Endothelial cell of umbilical vein (primary cell): ENCODE measurements at regions not wholly inside any gene's neighbourhood (a gene's known extent, or its start where the extent isn't known, plus 50 kb on each side); places are given as distances from the start of the nearest gene placed in this dataset.

ENCODE experiments used
- BruUV-seq: library from RNA; stranded (reverse); fragments of 400-500 nt; replicated peaks from 2 replicates; lab custom pipeline; 2021; lab: Mats Ljungman, UMichigan
- CTCF ChIA-PET: fragments of 300-600, 350-600 bp; sonication (Branson Sonifier 250); formaldehyde crosslinking; loops from one replicate; lab custom pipeline; 2021; ENCODE audit warnings: antibody characterized with exemption, inconsistent platforms; lab: Charles Lee
- POLR2A ChIA-PET: fragments of 300-600, 350-600 bp; sonication (Branson Sonifier 250); formaldehyde crosslinking; loops from one replicate; lab custom pipeline; 2021; ENCODE audit warnings: antibody characterized with exemption, inconsistent platforms; lab: Charles Lee
- DNase-seq: peaks from one replicate; pipeline ENCODE4 v3.0.0-alpha.2; 2011; ENCODE audit warnings: low read depth, low spot score
- FAIRE-seq: peaks from 2 replicates; lab custom pipeline; 2011; peaks lifted over from hg19 to GRCh38; lab: Jason Lieb, UNC
- H2AFZ ChIP-seq: 2 replicates; pipeline ENCODE4 v1.6.0; 2012; ENCODE audit warnings: low read depth, low read length, control low read depth, inconsistent platforms
- H3K27ac ChIP-seq: 2 replicates; pipeline ENCODE4 v1.5.1; 2011; ENCODE audit warnings: low read depth, mild to moderate bottlenecking, control low read depth, low read length, moderate library complexity; ENCODE audit not compliant: insufficient read depth
- H3K27me3 ChIP-seq, 2 experiments: 2 replicates each; pipeline versions ENCODE4 v1.6.0 to v1.6.1; 2011; ENCODE audit warnings: low read length in 2 of 2, mixed read lengths in 1 of 2; ENCODE audit not compliant: control insufficient read depth in 2 of 2, insufficient read depth in 2 of 2
- H3K36me3 ChIP-seq, 2 experiments: 2 replicates in 1 of 2; 3 replicates in 1 of 2; pipeline ENCODE4 v1.5.1; 2011; ENCODE audit warnings: low read length in 2 of 2, mild to moderate bottlenecking in 1 of 2, moderate library complexity in 1 of 2; ENCODE audit not compliant: control insufficient read depth in 2 of 2, insufficient read depth in 2 of 2; ENCODE audit errors: extremely low read depth in 1 of 2
- H3K4me1 ChIP-seq: 3 replicates; pipeline ENCODE4 v1.5.1; 2011; ENCODE audit warnings: mild to moderate bottlenecking, low read length; ENCODE audit not compliant: control insufficient read depth, insufficient read depth; ENCODE audit errors: extremely low read depth
- H3K4me2 ChIP-seq: 2 replicates; pipeline ENCODE4 v1.6.1; 2011; ENCODE audit warnings: low read length, control low read depth, mixed read lengths; ENCODE audit not compliant: insufficient read depth
- H3K4me3 ChIP-seq, 3 experiments: fragments of 200-600 bp in 1 of 3; sonication (generic), shearing (Covaris generic) in 1 of 3; replicated peaks in 1 of 3; 2 replicates each; pipeline ENCODE4 v1.5.1; 2011 to 2016; ENCODE audit warnings: control low read depth in 3 of 3, low read length in 3 of 3, mild to moderate bottlenecking in 2 of 3, inconsistent platforms in 1 of 3, low read depth in 1 of 3, moderate library complexity in 1 of 3; ENCODE audit not compliant: insufficient read depth in 1 of 3
- H3K79me2 ChIP-seq: 2 replicates; pipeline ENCODE4 v1.6.0; 2012; ENCODE audit warnings: low read length, inconsistent platforms; ENCODE audit not compliant: control insufficient read depth, insufficient read depth
- H3K9ac ChIP-seq: replicated peaks from 2 replicates; pipeline ENCODE3; 2011; ENCODE audit warnings: low read length, control low read depth; ENCODE audit not compliant: insufficient read depth; ENCODE audit errors: extremely low read depth
- H3K9me1 ChIP-seq: replicated peaks from 3 replicates; pipeline ENCODE4 v1.6.0; 2011; ENCODE audit warnings: mild to moderate bottlenecking, low read length; ENCODE audit not compliant: control insufficient read depth, insufficient read depth; ENCODE audit errors: extremely low read depth
- H3K9me3 ChIP-seq: replicated peaks from 2 replicates; pipeline ENCODE4 v1.5.1; 2012; ENCODE audit warnings: low read length, inconsistent platforms; ENCODE audit not compliant: control insufficient read depth, insufficient read depth
- H4K20me1 ChIP-seq: replicated peaks from 2 replicates; pipeline ENCODE3; 2011; ENCODE audit warnings: mild to moderate bottlenecking, low read length; ENCODE audit not compliant: control insufficient read depth, insufficient read depth; ENCODE audit errors: extremely low read depth
- CTCF ChIP-seq, 2 donors: IDR thresholded peaks; 1 replicate in 1 of 2; 2 replicates in 1 of 2; pipeline ENCODE4 v1.5.1; 2011; ENCODE audit warnings: low read length in 2 of 2, mild to moderate bottlenecking in 2 of 2, moderate library complexity in 2 of 2, control low read depth in 1 of 2, inconsistent platforms in 1 of 2, low read depth in 1 of 2; ENCODE audit not compliant: insufficient read depth in 1 of 2; ENCODE audit errors: extremely low read depth in 1 of 2
- EZH2 ChIP-seq: IDR thresholded peaks from 2 replicates; pipeline ENCODE4 v1.6.1; 2012; ENCODE audit warnings: borderline replicate concordance, low read depth, mild to moderate bottlenecking, moderate library complexity, low read length, inconsistent platforms; ENCODE audit not compliant: severe bottlenecking
- FOS ChIP-seq: IDR thresholded peaks from 2 replicates; pipeline ENCODE4 v1.6.1; 2011; ENCODE audit warnings: mild to moderate bottlenecking, low read length, moderate library complexity, borderline replicate concordance; ENCODE audit not compliant: insufficient read depth
- GATA2 ChIP-seq: IDR thresholded peaks from 2 replicates; pipeline ENCODE4 v1.7.0; 2011; ENCODE audit warnings: low read depth, mild to moderate bottlenecking, moderate library complexity, mixed read lengths, low read length; ENCODE audit not compliant: insufficient read length, insufficient read depth
- JUN ChIP-seq: IDR thresholded peaks from 2 replicates; pipeline ENCODE4 v1.6.1; 2011; ENCODE audit warnings: borderline replicate concordance, low read depth; ENCODE audit not compliant: insufficient read length, insufficient read depth
- MAX ChIP-seq: IDR thresholded peaks from 2 replicates; pipeline ENCODE4 v1.6.1; 2011; ENCODE audit not compliant: insufficient read depth, insufficient read length
- MYC ChIP-seq: IDR thresholded peaks from one replicate; pipeline ENCODE4 v1.6.1; 2011; ENCODE audit warnings: mild to moderate bottlenecking, low read depth, low read length
- POLR2A ChIP-seq: IDR thresholded peaks from 2 replicates; pipeline ENCODE4 v1.6.1; 2012; ENCODE audit warnings: low read depth, mild to moderate bottlenecking, control low read depth, low read length
- POLR2AphosphoS5 ChIP-seq: IDR thresholded peaks from 2 replicates; pipeline ENCODE4 v1.6.1; 2012; ENCODE audit warnings: low read depth, mild to moderate bottlenecking, control low read depth, low read length, moderate library complexity; ENCODE audit not compliant: insufficient read depth
- dilution Hi-C: fragments of 300-500 bp; cut with MboI; formaldehyde crosslinking; loops from one replicate; pipeline ENCODE4 v1.15.0; 2019; ENCODE audit warnings: low sequenced_read_pairs; ENCODE audit not compliant: extremely low pct_ligation_motif_present
- intact Hi-C: fragments of 100-400 bp; cut with micrococcal nuclease; formaldehyde crosslinking; loops from one replicate; pipeline ENCODE4 v1.10.0; 2022

DNA sequence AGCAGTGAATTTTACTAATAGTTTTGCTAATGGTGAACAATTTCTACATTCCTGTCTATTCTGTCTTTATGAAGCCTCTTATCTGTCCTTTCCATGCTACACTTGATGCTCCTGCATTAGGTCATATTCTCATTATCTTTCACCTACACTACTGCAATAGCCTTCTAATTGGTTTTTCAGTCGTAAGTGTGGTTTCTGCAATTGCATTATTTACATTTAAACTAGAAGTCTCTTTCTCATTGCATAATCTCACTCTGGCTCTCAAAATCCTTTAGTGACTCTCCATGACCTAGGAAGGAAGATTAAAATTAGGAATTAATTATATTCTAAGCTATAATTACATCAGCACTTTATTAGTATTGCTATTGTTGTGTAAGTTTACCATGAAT is 686.5 kb downstream of the IGSF11 start:
- Histone ChIP-seq H3K9ac (no peak overlapping the region), H3K36me3 (no peaks in the 10 kb centered on the region), H3K4me3 (no peak overlapping the region), H3K9me1 (no peaks in the 10 kb centered on the region), H3K27ac (no peak overlapping the region), H3K4me2 (no peak overlapping the region), H3K79me2 (no peaks in the 10 kb centered on the region), H3K4me1 (no peaks in the 10 kb centered on the region), H2AFZ (no peak overlapping the region), H3K27me3 (no peaks in the 10 kb centered on the region), H4K20me1 (no peaks in the 10 kb centered on the region), H3K9me3 (peaks cover 7% of the 10 kb centered on the region)
- FAIRE-seq (no peak), DNase-seq (no peak)
- CTCF ChIA-PET, result no interaction called here
- POLR2A ChIA-PET, result no interaction called here
- no peak for TF ChIP-seq GATA2
- TF ChIP-seq POLR2AphosphoS5, result no peak
- no peak for TF ChIP-seq FOS
- no peak for TF ChIP-seq MYC
- TF ChIP-seq POLR2A, result no peak
- TF ChIP-seq JUN, result no peak
- no peak for TF ChIP-seq CTCF (IDR thresholded peaks at IDR 0.05; ENCODE audit: extremely low read depth in 1 of 2, insufficient read depth in 1 of 2, low read depth in 1 of 2, low read length in 2 of 2)
- TF ChIP-seq EZH2, result no peak
- no peak for TF ChIP-seq MAX
- dilution Hi-C loops (no loop called here), intact Hi-C loops (no loop called here)
- no TSS peak for BruUV-seq
